Activated T-cell treated with anti-CD3 and anti-CD28 coated beads, Interleukin-2, amount 50 U/mL, for 4 hours (primary cell): ENCODE measurements at regions not wholly inside any gene's neighbourhood (a gene's known extent, or its start where the extent isn't known, plus 50 kb on each side); places are given as distances from the start of the nearest gene placed in this dataset.
"Not testable (repeated sequence)": the region's sequence is repeated elsewhere in the genome, so short reads cannot be mapped to it uniquely, and the experiment has no call there.

Source experiments
- ATAC-seq, 2 donors: fragments of 200-7000 bp; cut with Tn5 transposase; one replicate each; pipeline ENCODE4 v1.10.0; 2021
- DNase-seq: peaks from one replicate; pipeline ENCODE4 v3.0.0-alpha.2; 2020
- H3K27me3 Mint-ChIP-seq: one replicate; pipeline ENCODE4 v1.8.0; 2021; ENCODE audit warnings: low read depth, mixed read lengths
- H3K36me3 Mint-ChIP-seq: one replicate; pipeline ENCODE4 v1.8.0; 2022; ENCODE audit warnings: mixed read lengths; ENCODE audit not compliant: insufficient read depth
- H3K4me1 Mint-ChIP-seq: one replicate; pipeline ENCODE4 v1.8.0; 2021; ENCODE audit warnings: low read depth, mixed read lengths
- H3K4me3 Mint-ChIP-seq: one replicate; pipeline ENCODE4 v1.8.0; 2021; ENCODE audit warnings: mild to moderate bottlenecking, moderate library complexity, mixed read lengths
- H3K9me3 Mint-ChIP-seq: one replicate; pipeline ENCODE4 v1.8.0; 2021; ENCODE audit warnings: mixed read lengths

DNA sequence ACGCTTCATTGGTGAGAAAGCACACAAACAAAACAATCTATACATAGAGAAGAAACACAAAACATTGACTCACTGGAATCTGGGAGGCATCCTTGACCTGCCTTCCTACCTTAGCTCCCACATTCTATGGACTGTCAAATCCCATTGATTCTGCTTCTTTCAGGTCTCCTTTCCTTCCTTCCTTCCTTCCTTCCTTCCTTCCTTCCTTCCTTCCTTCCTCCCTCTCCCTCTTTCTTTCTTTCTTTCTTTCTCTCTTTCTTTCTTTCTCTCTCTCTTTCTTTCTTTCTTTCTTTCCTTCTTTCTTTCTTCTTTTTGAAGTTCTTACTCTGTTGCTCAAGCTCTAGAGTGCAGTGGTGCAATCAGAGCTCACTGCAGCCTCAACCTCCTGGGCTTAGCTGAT is 108.0 kb upstream of the SGK1 start:
- not testable (repeated sequence) for H3K36me3 Mint-ChIP-seq, H3K9me3 Mint-ChIP-seq, H3K4me3 Mint-ChIP-seq, ATAC-seq, H3K4me1 Mint-ChIP-seq, H3K27me3 Mint-ChIP-seq, DNase-seq

DNA sequence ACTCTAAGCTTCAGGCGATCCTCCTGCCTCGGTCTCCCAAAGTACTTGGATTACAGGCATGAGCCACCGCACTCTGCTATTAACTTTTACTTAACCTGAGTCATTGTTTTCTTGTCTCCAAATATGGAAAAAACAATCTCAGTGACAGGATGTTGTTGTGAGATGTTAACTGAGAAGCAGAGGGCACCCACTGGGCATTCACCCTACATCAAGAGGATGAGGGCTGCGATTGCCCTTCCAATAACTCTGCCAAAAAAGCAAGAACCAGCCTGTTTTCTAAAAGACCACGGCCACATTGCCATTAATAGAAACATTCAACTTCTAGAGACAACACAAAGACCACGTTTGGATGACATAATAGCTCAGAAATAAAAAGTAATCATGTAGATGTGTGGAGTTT is 107.6 kb upstream of the SGK1 start:
- Mint-ChIP-seq H3K4me3 (no peak overlapping the region), H3K27me3 (no peaks in the 10 kb centered on the region), H3K36me3 (no peaks in the 10 kb centered on the region), H3K9me3 (no peaks in the 10 kb centered on the region), H3K4me1 (peaks cover 2% of the 10 kb centered on the region)
- DNase-seq (no peak), ATAC-seq (no peak)

DNA sequence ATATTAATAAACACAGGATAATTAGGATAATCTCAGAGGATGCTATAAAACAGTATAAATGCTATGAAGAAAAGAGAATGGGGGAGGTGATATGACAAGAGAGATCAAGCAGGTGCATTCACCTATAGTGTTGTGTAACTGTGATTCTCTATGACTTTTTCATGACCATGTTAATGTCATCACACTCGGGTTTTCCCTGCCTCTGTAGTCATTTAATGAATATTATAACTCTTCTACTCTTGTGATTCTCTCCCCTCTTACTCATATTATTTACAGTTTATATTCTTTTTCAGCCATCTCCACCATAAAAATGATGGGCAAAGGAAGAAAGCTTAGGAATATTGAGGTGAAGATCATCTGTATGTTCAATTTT is 106.9 kb upstream of the SGK1 start:
- Mint-ChIP-seq H3K36me3 (no peaks in the 10 kb centered on the region), H3K27me3 (no peaks in the 10 kb centered on the region), H3K4me1 (peaks cover 2% of the 10 kb centered on the region), H3K4me3 (no peak overlapping the region), H3K9me3 (no peaks in the 10 kb centered on the region)
- peak in 1 of 2 donors; percentile 43 for ATAC-seq
- no peak for DNase-seq

DNA sequence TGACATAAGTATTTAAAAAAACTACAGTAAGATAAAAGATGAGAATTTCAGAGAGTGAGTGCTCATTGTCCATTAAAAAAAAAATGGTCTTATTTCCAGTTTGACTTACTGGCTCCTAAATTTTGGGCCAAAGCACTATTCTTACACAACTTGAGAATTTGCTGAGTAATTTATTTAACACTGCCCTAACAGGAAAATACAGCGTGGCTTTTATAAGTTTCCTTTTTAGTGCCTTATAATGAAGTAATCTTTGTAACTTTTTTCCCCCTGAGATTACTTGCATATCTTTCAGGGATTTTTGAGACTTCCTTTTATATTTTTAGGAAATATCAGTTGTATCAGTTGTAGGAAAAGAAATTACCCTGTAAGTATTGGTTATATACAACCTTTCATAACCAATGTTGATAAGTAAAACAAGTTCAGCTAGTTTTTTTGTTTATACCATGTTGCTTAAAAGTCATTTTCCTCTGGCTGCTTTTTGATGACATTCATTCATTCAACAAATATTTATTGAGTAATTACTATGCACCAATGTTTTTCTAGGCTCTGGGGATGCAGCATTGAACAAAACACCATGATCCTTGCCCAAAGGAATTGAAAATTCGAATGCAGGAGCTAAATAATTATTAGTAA is 106.4 kb upstream of the SGK1 start:
- no peak for DNase-seq
- Mint-ChIP-seq H3K9me3 (no peaks in the 10 kb centered on the region), H3K27me3 (no peaks in the 10 kb centered on the region), H3K4me1 (peaks cover 2% of the 10 kb centered on the region), H3K4me3 (no peak overlapping the region), H3K36me3 (no peaks in the 10 kb centered on the region)
- no peak for ATAC-seq

DNA sequence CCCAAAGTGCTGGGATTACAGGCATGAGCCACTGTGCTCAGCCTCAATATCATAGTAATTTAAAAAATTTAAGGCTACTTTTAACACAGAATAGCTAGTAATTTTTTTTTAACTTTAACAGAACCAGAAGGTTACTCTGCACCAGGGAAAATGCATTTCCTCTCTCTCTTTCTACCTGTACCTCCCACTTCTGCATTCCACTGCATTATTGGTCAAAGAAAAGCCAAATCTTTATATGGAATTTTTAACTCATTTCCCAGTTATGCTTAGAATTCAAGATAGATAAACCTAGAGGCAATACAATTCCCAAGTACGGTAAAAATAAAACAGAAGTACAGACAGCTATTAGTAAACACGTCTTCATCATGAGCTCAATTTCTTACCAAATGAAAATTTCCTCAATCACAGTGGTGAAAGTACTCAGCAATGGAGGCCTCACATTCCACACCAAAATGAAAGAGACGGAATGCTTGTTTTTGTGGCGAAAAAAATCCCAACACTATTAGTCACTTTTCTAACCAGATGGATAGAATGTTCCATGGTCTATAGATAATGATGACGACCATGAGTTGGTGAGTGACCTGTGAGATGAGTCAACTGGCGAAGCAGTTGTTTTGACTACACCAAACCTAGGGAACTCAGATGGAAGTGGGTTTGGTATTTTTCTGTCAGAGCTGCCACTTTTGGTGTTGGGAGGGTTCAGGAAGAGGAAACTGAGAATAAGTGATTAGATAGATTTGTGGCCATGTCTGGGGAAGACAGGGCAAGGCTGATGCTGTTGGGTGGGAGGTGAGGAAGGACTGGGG is 104.7 kb upstream of the SGK1 start:
- Mint-ChIP-seq H3K4me1 (peaks cover 2% of the 10 kb centered on the region), H3K27me3 (no peaks in the 10 kb centered on the region)

DNA sequence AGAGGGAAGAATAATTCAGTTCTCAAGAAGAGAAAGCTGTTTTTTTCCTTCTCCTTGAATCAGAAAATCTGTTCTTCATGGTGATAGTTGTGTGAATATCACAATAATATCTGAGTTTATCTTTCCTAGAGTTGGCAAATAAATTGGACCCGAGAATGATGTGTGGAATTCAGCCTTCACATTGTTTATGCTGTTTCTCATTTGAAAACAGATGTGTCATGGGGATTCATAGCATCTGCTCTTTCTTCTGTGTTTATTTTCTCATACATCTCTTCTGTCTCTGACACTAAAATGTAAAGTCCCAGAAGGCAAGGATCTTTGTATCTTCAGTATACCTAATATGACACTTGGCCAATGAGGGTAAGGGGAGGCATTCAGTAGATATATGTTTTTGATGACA is 103.6 kb upstream of the SGK1 start:
- H3K36me3 Mint-ChIP-seq = no peaks in the 10 kb centered on the region
- H3K4me1 Mint-ChIP-seq = peaks cover 6% of the 10 kb centered on the region
- DNase-seq (no peak), ATAC-seq (no peak)
- H3K27me3 Mint-ChIP-seq = no peaks in the 10 kb centered on the region
- H3K9me3 Mint-ChIP-seq = no peaks in the 10 kb centered on the region
- no peak overlapping the region for H3K4me3 Mint-ChIP-seq

More for the DNA sequence above, 104.7 kb upstream of the SGK1 start:
- no peak overlapping the region for H3K4me3 Mint-ChIP-seq
- H3K36me3 Mint-ChIP-seq = no peaks in the 10 kb centered on the region
- DNase-seq (no peak), ATAC-seq (no peak)
- no peaks in the 10 kb centered on the region for H3K9me3 Mint-ChIP-seq

DNA sequence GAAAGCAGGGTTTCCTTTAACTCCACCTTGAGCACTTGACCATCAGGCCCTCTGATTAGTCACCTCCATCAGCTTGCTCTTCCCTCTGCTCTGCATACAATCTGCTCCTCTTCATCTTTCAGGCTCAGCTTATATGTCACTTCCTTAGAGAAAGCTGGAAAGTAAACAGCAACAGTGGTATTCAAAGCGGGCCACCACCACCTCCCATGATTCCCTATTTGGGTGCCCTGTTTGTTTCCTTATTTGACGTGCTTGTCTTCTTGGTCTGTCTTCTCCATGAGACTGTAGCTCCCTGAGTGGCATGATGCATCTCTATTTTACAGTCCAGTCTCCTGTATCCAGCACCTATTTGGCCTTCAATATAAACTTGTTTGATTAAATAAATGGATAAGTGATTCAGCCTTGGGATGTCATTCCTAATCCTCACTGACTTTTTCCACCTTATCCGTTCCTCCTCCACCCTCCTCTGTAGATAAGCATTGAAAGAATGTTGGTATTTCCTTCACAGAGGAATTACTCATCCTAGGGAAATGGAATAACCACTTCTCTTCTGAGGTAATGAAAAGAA is 102.8 kb upstream of the SGK1 start:
- DNase-seq = no peak
- no peak for ATAC-seq
- Mint-ChIP-seq H3K4me3 (no peak overlapping the region), H3K27me3 (no peaks in the 10 kb centered on the region), H3K36me3 (no peaks in the 10 kb centered on the region), H3K4me1 (peaks cover 4% of the 10 kb centered on the region), H3K9me3 (no peaks in the 10 kb centered on the region)

DNA sequence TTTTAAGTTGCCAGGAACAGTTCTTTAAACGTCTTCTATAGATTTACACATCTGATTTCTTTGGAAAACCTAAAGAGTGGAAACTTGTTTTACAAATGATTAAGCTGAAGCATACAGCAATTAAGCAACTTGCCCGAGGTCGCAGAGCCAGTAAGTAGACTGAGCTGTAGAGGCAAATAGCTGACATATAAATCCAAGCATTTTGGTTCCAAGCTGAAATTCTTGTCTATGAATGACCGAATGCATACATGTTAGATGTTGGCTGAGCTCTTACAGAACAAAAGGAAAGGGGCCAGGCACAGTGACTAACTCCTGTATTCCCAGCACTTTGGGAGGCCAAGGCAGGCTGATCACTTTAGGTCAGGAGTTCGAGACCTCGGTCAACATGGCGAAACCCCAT is 101.8 kb upstream of the SGK1 start:
- ATAC-seq (no peak), DNase-seq (no peak)
- Mint-ChIP-seq H3K36me3 (no peaks in the 10 kb centered on the region), H3K4me3 (no peak overlapping the region), H3K9me3 (no peaks in the 10 kb centered on the region), H3K27me3 (no peaks in the 10 kb centered on the region), H3K4me1 (peaks cover 7% of the 10 kb centered on the region)

DNA sequence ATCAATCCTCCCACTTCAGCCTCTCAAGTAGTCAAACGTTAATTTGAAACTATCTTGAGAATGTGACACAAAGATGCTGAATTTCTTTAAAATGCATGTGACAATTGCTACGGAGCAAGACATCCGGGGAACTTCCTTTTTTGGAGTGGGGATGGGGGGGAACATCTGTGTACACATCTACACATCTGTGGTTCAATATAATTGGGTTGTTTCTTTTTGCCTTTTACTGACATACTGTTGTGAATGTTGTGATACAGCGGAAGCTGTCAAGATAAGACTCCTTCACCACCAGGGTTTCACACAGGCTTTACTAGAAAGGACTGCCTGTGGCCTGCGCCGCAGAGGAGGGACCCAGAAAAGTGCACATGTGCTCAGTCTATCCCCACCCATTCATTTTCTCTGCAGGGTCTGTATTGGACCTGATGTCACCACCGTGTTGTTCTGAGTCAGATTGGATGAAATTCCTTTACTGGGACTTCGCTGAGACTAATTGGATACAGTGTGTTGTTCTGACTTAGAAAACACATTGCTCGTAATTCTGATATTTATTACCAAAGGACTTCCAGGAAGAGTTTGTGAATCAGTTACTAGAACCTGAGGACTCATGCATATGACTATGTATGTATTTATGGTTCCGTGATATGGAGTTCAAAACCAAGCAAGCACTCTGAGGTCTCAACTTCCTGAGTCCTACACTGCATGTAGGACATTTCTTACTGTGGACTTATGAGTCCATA is 98.7 kb upstream of the SGK1 start:
- no peak overlapping the region for H3K4me3 Mint-ChIP-seq
- no peaks in the 10 kb centered on the region for H3K27me3 Mint-ChIP-seq
- H3K4me1 Mint-ChIP-seq = peaks cover 7% of the 10 kb centered on the region
- no peaks in the 10 kb centered on the region for H3K36me3 Mint-ChIP-seq
- peaks cover 12% of the 10 kb centered on the region for H3K9me3 Mint-ChIP-seq
- no peak for DNase-seq
- ATAC-seq = peak; percentile 67 to 70

DNA sequence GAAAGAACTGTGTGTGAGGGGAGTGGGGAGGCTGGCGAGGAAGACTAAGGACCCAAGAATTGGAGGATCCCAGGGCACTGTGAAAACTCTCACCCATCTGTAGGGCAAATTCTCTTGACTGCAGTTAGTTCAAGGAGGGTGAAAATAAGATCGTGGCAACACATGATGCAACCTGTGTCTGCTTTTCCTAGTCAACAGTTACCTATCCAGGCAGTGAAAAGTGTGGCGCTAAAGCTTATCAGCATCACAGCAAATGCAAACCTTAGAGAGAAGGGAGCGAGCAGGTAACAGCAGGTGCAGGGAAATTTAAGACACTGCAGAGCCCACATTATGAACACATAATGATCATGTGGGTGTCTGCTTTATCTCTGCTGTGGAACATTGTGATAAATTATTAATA is 97.7 kb upstream of the SGK1 start:
- no peak for DNase-seq
- no peaks in the 10 kb centered on the region for H3K36me3 Mint-ChIP-seq
- no peak for ATAC-seq
- no peaks in the 10 kb centered on the region for H3K27me3 Mint-ChIP-seq
- H3K4me1 Mint-ChIP-seq = peaks cover 7% of the 10 kb centered on the region
- no peak overlapping the region for H3K4me3 Mint-ChIP-seq
- peaks cover 12% of the 10 kb centered on the region for H3K9me3 Mint-ChIP-seq

DNA sequence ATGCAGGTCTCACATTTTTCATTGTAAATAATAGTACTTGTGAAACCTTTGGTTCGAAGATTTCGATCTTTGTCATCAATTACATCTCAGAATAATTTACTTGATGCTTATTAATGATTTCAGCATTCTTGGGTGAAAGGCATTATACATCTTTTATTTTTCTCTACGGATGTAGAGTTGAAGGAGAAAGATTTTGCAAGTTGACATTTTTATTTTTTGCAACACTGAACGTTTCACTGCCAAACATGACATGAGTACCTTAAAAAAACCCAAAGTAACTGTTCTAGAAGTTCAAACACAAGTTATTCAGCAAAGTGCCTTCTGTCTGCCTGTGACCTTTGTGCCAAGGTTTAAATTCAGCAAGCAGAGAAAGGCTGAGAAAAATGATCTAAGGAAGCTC is 97.3 kb upstream of the SGK1 start:
- H3K36me3 Mint-ChIP-seq = no peaks in the 10 kb centered on the region
- no peak for ATAC-seq

DNA sequence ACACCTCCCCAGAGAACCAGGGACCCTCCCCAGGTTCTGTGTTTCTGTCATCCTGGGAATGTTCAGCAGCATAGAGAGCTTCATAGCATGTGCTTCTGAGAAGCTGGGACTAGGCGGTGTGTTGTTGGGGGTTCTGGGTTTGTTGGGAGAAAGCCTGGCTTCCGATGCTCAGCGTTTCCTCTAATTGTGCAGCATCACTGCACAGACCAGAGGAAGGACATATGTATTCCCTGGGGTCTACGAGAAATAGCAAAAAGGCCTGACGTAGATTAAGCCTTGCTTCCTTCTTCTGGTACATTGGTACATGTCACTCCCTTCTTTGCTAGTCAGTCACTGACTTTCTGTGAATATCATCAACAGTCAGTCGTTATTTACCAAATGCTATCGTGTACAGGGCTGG is 96.9 kb upstream of the SGK1 start:
- Mint-ChIP-seq H3K9me3 (peaks cover 12% of the 10 kb centered on the region), H3K27me3 (no peaks in the 10 kb centered on the region), H3K4me1 (peaks cover 7% of the 10 kb centered on the region), H3K36me3 (no peaks in the 10 kb centered on the region), H3K4me3 (no peak overlapping the region)
- ATAC-seq = no peak
- no peak for DNase-seq

More for the DNA sequence above, 97.3 kb upstream of the SGK1 start:
- peaks cover 12% of the 10 kb centered on the region for H3K9me3 Mint-ChIP-seq
- H3K4me3 Mint-ChIP-seq = no peak overlapping the region
- peaks cover 7% of the 10 kb centered on the region for H3K4me1 Mint-ChIP-seq
- no peak for DNase-seq
- no peaks in the 10 kb centered on the region for H3K27me3 Mint-ChIP-seq

DNA sequence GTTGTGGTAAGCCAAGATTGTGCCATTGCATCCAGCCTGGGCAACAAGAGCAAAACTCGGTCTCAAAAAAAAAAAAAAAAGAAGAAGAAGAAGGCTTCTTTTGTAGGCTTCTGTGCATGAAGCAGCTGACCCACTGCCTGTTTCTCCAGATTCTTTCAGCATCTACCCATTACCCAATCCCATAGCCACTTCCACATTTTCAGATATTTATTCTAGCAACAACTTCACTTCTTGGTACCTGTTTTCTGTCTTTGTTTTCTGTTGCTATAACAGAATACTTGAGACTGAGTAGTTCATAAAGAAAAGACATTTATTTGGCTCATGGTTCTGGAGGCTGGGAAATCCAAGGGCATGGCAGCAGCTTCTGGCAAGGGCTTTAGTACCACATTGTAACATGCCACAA is 95.3 kb upstream of the SGK1 start:
- Mint-ChIP-seq H3K9me3 (peaks cover 12% of the 10 kb centered on the region), H3K36me3 (no peaks in the 10 kb centered on the region), H3K27me3 (no peaks in the 10 kb centered on the region), H3K4me1 (peaks cover 7% of the 10 kb centered on the region), H3K4me3 (no peak overlapping the region)
- DNase-seq (no peak), ATAC-seq (no peak)

DNA sequence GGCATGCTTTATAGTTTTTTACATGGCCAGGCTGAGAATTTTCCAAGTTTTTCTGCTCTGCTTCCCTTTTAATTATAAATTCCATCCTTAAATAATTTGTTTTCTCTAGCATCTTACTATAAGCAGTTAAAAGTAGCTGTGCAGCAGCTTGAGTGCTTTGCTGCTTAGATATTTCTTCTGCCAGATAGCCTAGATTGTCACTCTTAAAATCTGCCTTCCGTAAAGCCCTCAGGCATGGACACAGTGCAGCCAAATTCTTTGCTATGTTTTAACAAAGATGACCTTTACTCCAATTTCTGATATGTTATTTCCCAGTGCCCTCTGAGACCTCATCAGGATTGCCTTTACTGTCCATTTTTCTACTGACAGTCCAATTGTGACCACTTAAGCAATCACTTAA is 92.6 kb upstream of the SGK1 start:
- Mint-ChIP-seq H3K9me3 (peaks cover 12% of the 10 kb centered on the region), H3K27me3 (no peaks in the 10 kb centered on the region), H3K4me1 (peaks cover 3% of the 10 kb centered on the region), H3K36me3 (no peaks in the 10 kb centered on the region), H3K4me3 (no peak overlapping the region)
- ATAC-seq = no peak
- DNase-seq = no peak
